Fibroblast of the aortic adventitia (primary cell): ENCODE measurements at regions not wholly inside any gene's neighbourhood (a gene's known extent, or its start where the extent isn't known, plus 50 kb on each side); places are given as distances from the start of the nearest gene placed in this dataset.

Experiments used
- DNase-seq: peaks from one replicate; pipeline ENCODE4 v3.0.0-alpha.2; 2010; ENCODE audit warnings: low read depth
- H3K4me3 ChIP-seq: 2 replicates; pipeline ENCODE4 v1.5.1; 2011; ENCODE audit warnings: low read depth, mild to moderate bottlenecking, control low read depth, low read length, moderate library complexity
- CTCF ChIP-seq: IDR thresholded peaks from 2 replicates; pipeline ENCODE4 v1.5.1; 2011; ENCODE audit warnings: mild to moderate bottlenecking, low read length, control low read depth, inconsistent platforms; ENCODE audit not compliant: insufficient read depth

GRCh38 chr10:28214219-28214618 lies 88.6 kb downstream of the MPP7 start:
- no peak for TF ChIP-seq CTCF
- DNase-seq: no peak
- H3K4me3 ChIP-seq: no peak overlapping the region

- DNase-seq: no peak
- no peak overlapping the region for H3K4me3 ChIP-seq
- no peak for TF ChIP-seq CTCF
Observed at GRCh38 chr10:28211759-28212158, 91.1 kb downstream of the MPP7 start.

- TF ChIP-seq CTCF: no peak
- no peak for DNase-seq
- no peak overlapping the region for H3K4me3 ChIP-seq
Observed at GRCh38 chr10:28207799-28208198, 95.1 kb downstream of the MPP7 start.

GRCh38 chr10:28202941-28203352 lies 99.9 kb downstream of the MPP7 start:
- no peak overlapping the region for H3K4me3 ChIP-seq
- DNase-seq: no peak
- TF ChIP-seq CTCF: no peak

- no peak for DNase-seq
- H3K4me3 ChIP-seq: no peak overlapping the region
- no peak for TF ChIP-seq CTCF
Observed at GRCh38 chr10:28201410-28202400, 101.2 kb downstream of the MPP7 start.

GRCh38 chr10:28200775-28201174 lies 102.1 kb downstream of the MPP7 start:
- no peak for TF ChIP-seq CTCF
- H3K4me3 ChIP-seq: no peak overlapping the region
- DNase-seq: no peak

- no peak overlapping the region for H3K4me3 ChIP-seq
- no peak for TF ChIP-seq CTCF
- DNase-seq: no peak
Observed at GRCh38 chr10:28199941-28200340, 102.9 kb downstream of the MPP7 start.
